DOHH2 (cell line): ENCODE measurements at regions not wholly inside any gene's neighbourhood (a gene's known extent, or its start where the extent isn't known, plus 50 kb on each side); places are given as distances from the start of the nearest gene placed in this dataset.

Source experiments
- H3F3A ChIP-seq: fragments of 200-600 bp; sonication (generic), shearing (Covaris generic); 2 replicates; pipeline ENCODE4 v1.6.0; 2016; ENCODE audit warnings: antibody characterized with exemption, mild to moderate bottlenecking; ENCODE audit not compliant: control insufficient read depth, insufficient read depth
- H3K27ac ChIP-seq: fragments of 200-600 bp; sonication (generic); 2 replicates; pipeline ENCODE4 v1.5.1; 2014; ENCODE audit warnings: low read depth, mild to moderate bottlenecking, low read length, moderate library complexity
- H3K27me3 ChIP-seq: fragments of 200-600 bp; sonication (generic); 2 replicates; pipeline ENCODE4 v1.6.1; 2014; ENCODE audit warnings: mild to moderate bottlenecking, low read length, mixed read lengths; ENCODE audit not compliant: control insufficient read depth
- H3K36me3 ChIP-seq: fragments of 200-600 bp; sonication (generic); 2 replicates; pipeline ENCODE4 v1.6.1; 2014; ENCODE audit warnings: mild to moderate bottlenecking, low read length, moderate library complexity, mixed read lengths; ENCODE audit not compliant: control insufficient read depth
- H3K4me1 ChIP-seq: fragments of 200-600 bp; sonication (generic); 2 replicates; pipeline ENCODE4 v1.6.1; 2014; ENCODE audit warnings: mild to moderate bottlenecking, low read length, mixed read lengths; ENCODE audit not compliant: control insufficient read depth
- H3K4me2 ChIP-seq: fragments of 200-600 bp; sonication (generic); 2 replicates; pipeline ENCODE4 v1.6.0; 2014; ENCODE audit warnings: mild to moderate bottlenecking, low read length, moderate library complexity
- H3K4me3 ChIP-seq: fragments of 200-600 bp; sonication (generic); 2 replicates; pipeline ENCODE4 v1.5.1; 2014; ENCODE audit warnings: mild to moderate bottlenecking, low read length, mixed read lengths
- H3K79me2 ChIP-seq: fragments of 200-600 bp; sonication (generic); 2 replicates; pipeline ENCODE4 v1.6.1; 2014; ENCODE audit warnings: mild to moderate bottlenecking, low read length, mixed read lengths; ENCODE audit not compliant: control insufficient read depth
- H3K9me2 ChIP-seq: fragments of 200-600 bp; sonication (generic); replicated peaks from 2 replicates; pipeline ENCODE4 v1.6.1; 2014; ENCODE audit warnings: mild to moderate bottlenecking, low read length, mixed read lengths; ENCODE audit not compliant: control insufficient read depth
- H3K9me3 ChIP-seq: fragments of 200-600 bp; sonication (generic); 2 replicates; pipeline ENCODE4 v1.6.1; 2014; ENCODE audit warnings: antibody characterized with exemption, low read length, mixed read lengths; ENCODE audit not compliant: control insufficient read depth, insufficient read depth
- H4K20me1 ChIP-seq: fragments of 200-600 bp; sonication (generic); 2 replicates; pipeline ENCODE4 v1.6.0; 2014; ENCODE audit warnings: low read depth, mild to moderate bottlenecking, antibody characterized with exemption, low read length, moderate library complexity; ENCODE audit not compliant: control insufficient read depth, insufficient read depth
- CTCF ChIP-seq: fragments of 200-600 bp; sonication (generic); IDR thresholded peaks from one replicate; pipeline ENCODE4 v1.5.1; 2014; ENCODE audit warnings: antibody characterized with exemption, mild to moderate bottlenecking, low read depth, low read length; ENCODE audit not compliant: poor library complexity, severe bottlenecking
- EZH2phosphoT487 ChIP-seq: fragments of 200-600 bp; sonication (generic); IDR thresholded peaks from 2 replicates; pipeline ENCODE4 v1.6.1; 2017; ENCODE audit warnings: borderline replicate concordance, mild to moderate bottlenecking, antibody characterized with exemption, low read length, moderate library complexity, mixed read lengths

- Histone ChIP-seq H3K36me3 (no peaks in the 10 kb centered on the region), H3K4me3 (no peak overlapping the region), H3K27ac (no peak overlapping the region), H3K4me1 (peaks cover 16% of the 10 kb centered on the region), H3F3A (no peaks in the 10 kb centered on the region), H3K9me3 (no peaks in the 10 kb centered on the region), H4K20me1 (no peaks in the 10 kb centered on the region), H3K4me2 (no peak overlapping the region), H3K9me2 (no peaks in the 10 kb centered on the region; the same call in 1 of the 2 replicates), H3K79me2 (no peaks in the 10 kb centered on the region), H3K27me3 (no peaks in the 10 kb centered on the region)
- TF ChIP-seq EZH2phosphoT487, result no peak
- TF ChIP-seq CTCF, result no peak
These were observed 121.1 kb upstream of the NGF start for GRCh38 chr1:115459161-115459560.

GRCh38 chr1:115458426-115459114 is 120.5 kb upstream of the NGF start:
- Histone ChIP-seq H3K9me3 (no peaks in the 10 kb centered on the region), H3K27ac (no peak overlapping the region), H3K4me2 (no peak overlapping the region), H4K20me1 (no peaks in the 10 kb centered on the region), H3F3A (no peaks in the 10 kb centered on the region), H3K4me3 (no peak overlapping the region), H3K36me3 (no peaks in the 10 kb centered on the region), H3K9me2 (no peaks in the 10 kb centered on the region; the same call in 1 of the 2 replicates), H3K27me3 (no peaks in the 10 kb centered on the region), H3K4me1 (peaks cover 16% of the 10 kb centered on the region), H3K79me2 (no peaks in the 10 kb centered on the region)
- TF ChIP-seq EZH2phosphoT487 (no peak), CTCF (no peak)

GRCh38 chr1:115457289-115457688 is 119.2 kb upstream of the NGF start:
- Histone ChIP-seq H3K79me2 (no peaks in the 10 kb centered on the region), H3K27ac (no peak overlapping the region), H3K4me3 (no peak overlapping the region), H3F3A (no peaks in the 10 kb centered on the region), H4K20me1 (no peaks in the 10 kb centered on the region), H3K36me3 (no peaks in the 10 kb centered on the region), H3K9me2 (no peaks in the 10 kb centered on the region; the same call in 1 of the 2 replicates), H3K9me3 (no peaks in the 10 kb centered on the region), H3K4me2 (no peak overlapping the region), H3K27me3 (no peaks in the 10 kb centered on the region), H3K4me1 (peaks cover 4% of the 10 kb centered on the region)
- TF ChIP-seq CTCF (no peak), EZH2phosphoT487 (no peak)
